ENCODE measurements at regions not wholly inside any gene's neighbourhood (a gene's known extent, or its start where the extent isn't known, plus 50 kb on each side); places are given as distances from the start of the nearest gene placed in this dataset.

DNA sequence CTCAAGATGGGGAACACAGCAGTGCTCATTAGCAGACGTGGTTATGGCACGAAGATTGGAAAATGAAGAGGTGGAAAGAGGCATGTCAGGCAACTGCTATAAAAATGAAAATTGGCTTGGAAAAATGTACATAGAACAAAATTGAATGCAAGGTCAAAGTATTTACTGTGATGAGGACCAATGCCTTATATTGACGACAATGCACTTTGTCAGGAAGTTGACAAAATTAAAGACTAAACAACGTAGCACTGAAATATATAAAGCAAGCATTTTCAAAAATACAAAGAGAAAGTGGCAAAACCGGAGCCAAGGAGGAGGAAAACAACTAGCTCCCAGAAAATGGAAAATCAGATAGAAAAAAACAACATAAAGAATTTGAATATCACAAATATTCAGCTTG lies 113.7 kb upstream of the SGCG start:
- Mint-ChIP-seq H3K4me1 (ENCODE audit: low read depth) (no peaks in the 10 kb centered on the region), H3K9me3 (ENCODE audit: low read depth) (peaks cover 10% of the 10 kb centered on the region), H3K27me3 (ENCODE audit: low read depth) (no peaks in the 10 kb centered on the region), H3K4me3 (ENCODE audit: unreplicated experiment) (no peak overlapping the region), H3K27ac (ENCODE audit: unreplicated experiment) (no peak overlapping the region), H3K36me3 (ENCODE audit: low read depth) (peaks cover 3% of the 10 kb centered on the region)
- no peak for DNase-seq (ENCODE audit: low spot score)
- no peak for TF ChIP-seq CTCF (IDR thresholded peaks at IDR 0.05)

DNA sequence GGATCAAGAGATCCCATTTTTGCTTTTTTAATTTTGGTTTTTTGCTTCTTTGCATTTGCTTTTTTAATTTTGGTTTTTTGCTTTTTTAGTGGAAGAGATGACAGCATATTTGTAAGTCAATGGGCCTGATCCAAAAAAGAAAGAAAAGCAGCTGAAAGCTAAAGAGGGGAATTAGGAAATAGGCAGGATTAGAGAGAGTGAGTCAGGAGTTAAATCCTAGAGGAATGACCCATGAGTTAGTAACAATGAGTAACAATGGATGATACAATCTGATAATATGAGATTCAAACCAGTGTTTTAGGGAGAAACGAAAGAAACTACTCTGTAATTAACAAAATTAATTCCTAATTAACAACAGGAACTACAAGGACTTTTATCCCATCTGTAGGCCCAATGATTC lies 111.2 kb upstream of the SGCG start:
- Mint-ChIP-seq H3K36me3 (ENCODE audit: low read depth) (peaks cover 3% of the 10 kb centered on the region), H3K27me3 (ENCODE audit: low read depth) (no peaks in the 10 kb centered on the region), H3K9me3 (ENCODE audit: low read depth) (peaks cover 10% of the 10 kb centered on the region), H3K27ac (ENCODE audit: unreplicated experiment) (no peak overlapping the region), H3K4me3 (ENCODE audit: unreplicated experiment) (no peak overlapping the region), H3K4me1 (ENCODE audit: low read depth) (peaks cover 4% of the 10 kb centered on the region)
- DNase-seq (ENCODE audit: low spot score): no peak
- no peak for TF ChIP-seq CTCF (IDR thresholded peaks at IDR 0.05)

DNA sequence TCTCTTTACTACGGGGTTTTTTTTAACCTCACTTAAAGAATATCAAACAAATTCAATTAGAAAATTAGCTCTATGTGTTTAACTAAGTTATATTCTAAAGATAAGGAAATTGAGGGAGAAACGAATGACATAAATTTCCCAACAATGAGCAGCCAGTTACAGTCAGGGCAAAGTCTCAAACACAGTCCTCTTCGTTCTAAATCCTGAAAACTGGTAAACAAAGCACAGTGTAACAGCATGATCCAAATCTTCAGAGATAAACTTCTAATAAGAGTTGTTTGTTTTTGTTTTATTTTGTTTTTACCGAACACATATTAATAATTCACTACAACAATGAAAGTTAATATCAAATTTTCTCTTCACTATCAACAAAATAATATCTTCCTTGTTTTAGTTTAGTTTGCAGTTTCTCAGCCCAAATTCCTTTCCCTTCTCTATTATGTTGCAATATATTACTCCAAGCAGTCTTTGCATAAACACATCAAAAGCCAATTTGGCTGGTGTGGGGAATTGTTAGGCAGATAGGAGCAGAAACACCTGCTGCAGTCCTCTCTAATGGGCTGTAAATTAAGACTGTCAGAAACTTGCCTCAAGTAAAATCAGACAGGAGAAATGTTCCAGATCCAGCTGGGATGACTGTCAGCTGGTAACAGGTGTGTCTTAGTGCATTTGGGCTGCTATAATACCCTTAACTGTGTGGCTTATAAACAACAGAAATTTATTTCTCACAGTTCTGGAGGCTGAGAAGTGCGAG lies 106.5 kb upstream of the SGCG start:
- Mint-ChIP-seq H3K27ac (ENCODE audit: unreplicated experiment) (no peak overlapping the region), H3K27me3 (ENCODE audit: low read depth) (no peaks in the 10 kb centered on the region), H3K36me3 (ENCODE audit: low read depth) (peaks cover 3% of the 10 kb centered on the region), H3K9me3 (ENCODE audit: low read depth) (peaks cover 10% of the 10 kb centered on the region), H3K4me1 (ENCODE audit: low read depth) (peaks cover 4% of the 10 kb centered on the region), H3K4me3 (ENCODE audit: unreplicated experiment) (no peak overlapping the region)
- DNase-seq (ENCODE audit: low spot score): no peak
- no peak for TF ChIP-seq CTCF (IDR thresholded peaks at IDR 0.05)

DNA sequence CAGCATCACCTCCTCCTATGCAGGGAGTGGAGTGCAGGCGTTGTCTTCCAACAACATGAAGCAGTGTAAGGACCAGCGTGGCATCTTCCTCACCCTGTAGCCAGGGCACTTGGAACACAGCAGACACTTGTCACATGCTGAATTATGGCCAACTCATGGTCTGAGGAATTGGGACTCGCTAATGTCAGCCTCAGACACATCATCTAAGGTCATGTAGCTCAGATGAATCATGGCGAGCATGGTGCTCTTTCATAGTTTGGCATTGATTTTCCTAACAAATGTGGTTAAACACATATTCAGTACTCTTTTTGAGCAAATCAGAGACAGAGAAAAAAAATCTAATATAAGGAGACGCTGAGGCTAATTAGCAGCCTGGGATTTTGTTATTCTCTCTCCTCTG lies 99.6 kb upstream of the SGCG start:
- no peak for TF ChIP-seq CTCF (IDR thresholded peaks at IDR 0.05)
- H3K27me3 Mint-ChIP-seq (ENCODE audit: low read depth): no peaks in the 10 kb centered on the region
- H3K4me3 Mint-ChIP-seq (ENCODE audit: unreplicated experiment): no peak overlapping the region
- H3K4me1 Mint-ChIP-seq (ENCODE audit: low read depth): no peaks in the 10 kb centered on the region
- DNase-seq (ENCODE audit: low spot score): no peak
- no peaks in the 10 kb centered on the region for H3K36me3 Mint-ChIP-seq (ENCODE audit: low read depth)
- H3K27ac Mint-ChIP-seq (ENCODE audit: unreplicated experiment): no peak overlapping the region
- no peaks in the 10 kb centered on the region for H3K9me3 Mint-ChIP-seq (ENCODE audit: low read depth)

GRCh38 chr13:23081901-23082300 lies 98.9 kb upstream of the SGCG start:
- no peaks in the 10 kb centered on the region for H3K27me3 Mint-ChIP-seq (ENCODE audit: low read depth)
- H3K4me3 Mint-ChIP-seq (ENCODE audit: unreplicated experiment): no peak overlapping the region
- no peak overlapping the region for H3K27ac Mint-ChIP-seq (ENCODE audit: unreplicated experiment)
- no peak for TF ChIP-seq CTCF (IDR thresholded peaks at IDR 0.05)
- no peak for DNase-seq (ENCODE audit: low spot score)
- no peaks in the 10 kb centered on the region for H3K9me3 Mint-ChIP-seq (ENCODE audit: low read depth)
- no peaks in the 10 kb centered on the region for H3K4me1 Mint-ChIP-seq (ENCODE audit: low read depth)
- no peaks in the 10 kb centered on the region for H3K36me3 Mint-ChIP-seq (ENCODE audit: low read depth)
